D721Med (cell line): ENCODE measurements at regions not wholly inside any gene's neighbourhood (a gene's known extent, or its start where the extent isn't known, plus 50 kb on each side); places are given as distances from the start of the nearest gene placed in this dataset.
A peak's percentile ranks its signal among the peaks of the same experiment; 100 is the strongest.

Experiments
- DNase-seq: peaks from one replicate; pipeline ENCODE4 v3.0.0; 2011; ENCODE audit warnings: low spot score; ENCODE audit not compliant: insufficient read length
- FAIRE-seq: peaks from 2 replicates; lab custom pipeline; 2011; peaks lifted over from hg19 to GRCh38; lab: Jason Lieb, UNC
- CTCF ChIP-seq: IDR thresholded peaks from 2 replicates; pipeline ENCODE4 v1.5.1; 2012; ENCODE audit warnings: mild to moderate bottlenecking, control low read depth; ENCODE audit not compliant: insufficient read depth; ENCODE audit errors: missing control alignments

GRCh38 chr5:74026310-74026709 is 400.3 kb downstream of the ARHGEF28 start:
- peak; percentile 6 for TF ChIP-seq CTCF
- FAIRE-seq (no peak), DNase-seq (no peak)

- no peak for DNase-seq
- FAIRE-seq: no peak
- no peak for TF ChIP-seq CTCF
These were observed 395.1 kb downstream of the ARHGEF28 start for GRCh38 chr5:74021126-74021525.

GRCh38 chr5:74020503-74020902 is 394.5 kb downstream of the ARHGEF28 start:
- FAIRE-seq (no peak), DNase-seq (no peak)
- no peak for TF ChIP-seq CTCF

GRCh38 chr5:74019923-74020322 is 393.9 kb downstream of the ARHGEF28 start:
- no peak for DNase-seq
- no peak for TF ChIP-seq CTCF
- no peak for FAIRE-seq

- DNase-seq: no peak
- no peak for FAIRE-seq
- no peak for TF ChIP-seq CTCF
These were observed 391.8 kb downstream of the ARHGEF28 start for GRCh38 chr5:74017786-74018211.

GRCh38 chr5:74017112-74017511 is 391.1 kb downstream of the ARHGEF28 start:
- FAIRE-seq (no peak), DNase-seq (no peak)
- no peak for TF ChIP-seq CTCF

GRCh38 chr5:74016373-74016772 is 390.4 kb downstream of the ARHGEF28 start:
- TF ChIP-seq CTCF: no peak
- no peak for DNase-seq
- no peak for FAIRE-seq
